ENCODE measurements at regions not wholly inside any gene's neighbourhood (a gene's known extent, or its start where the extent isn't known, plus 50 kb on each side); places are given as distances from the start of the nearest gene placed in this dataset.

DNA sequence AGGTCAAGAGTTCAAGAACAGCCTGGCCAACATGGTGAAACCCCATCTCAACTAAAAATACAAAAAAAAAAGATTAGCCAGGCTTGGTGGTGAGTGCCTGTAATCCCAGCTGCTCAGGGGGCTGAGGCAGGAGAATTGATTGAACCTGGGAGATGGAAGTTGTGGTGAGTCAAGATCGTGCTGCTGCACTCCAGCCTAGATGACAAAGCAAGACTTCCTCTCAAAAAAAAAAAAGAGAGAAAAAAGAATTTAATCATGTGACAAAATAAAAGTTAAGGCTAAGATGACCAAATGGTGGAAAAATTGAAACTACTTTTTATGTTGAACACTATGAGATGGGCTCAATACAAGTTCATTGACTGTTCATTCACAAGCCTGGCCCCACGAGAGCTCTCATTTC lies 141.1 kb upstream of the WDR11 start:
- no TSS peak for BruUV-seq (replicated peaks)
- Histone ChIP-seq H3K9me2 (ENCODE audit: insufficient read depth, low read length) (no peaks in the 10 kb centered on the region), H3K4me3 (ENCODE audit: low read depth, low read length, poor library complexity, severe bottlenecking) (no peak overlapping the region), H2AFZ (ENCODE audit: low read length) (no peak overlapping the region), H4K20me1 (ENCODE audit: insufficient read depth, low read length) (no peaks in the 10 kb centered on the region), H3K36me3 (ENCODE audit: insufficient read depth, low read length) (no peaks in the 10 kb centered on the region), H3K27ac (ENCODE audit: low read depth, low read length, poor library complexity, severe bottlenecking) (no peak overlapping the region), H3K4me1 (ENCODE audit: insufficient read depth, low read length, poor library complexity, severe bottlenecking) (no peaks in the 10 kb centered on the region), H3K79me2 (ENCODE audit: insufficient read depth, low read depth, low read length) (no peaks in the 10 kb centered on the region), H3K9me3 (ENCODE audit: low read length) (no peaks in the 10 kb centered on the region), H3K4me2 (ENCODE audit: low read length) (no peak overlapping the region)
- intact Hi-C loops (cut with micrococcal nuclease; ENCODE audit: unreplicated experiment), result no loop called here
- CTCF ChIA-PET (ENCODE audit: unreplicated experiment), result no interaction called here
- TF ChIP-seq, protein P1, sequence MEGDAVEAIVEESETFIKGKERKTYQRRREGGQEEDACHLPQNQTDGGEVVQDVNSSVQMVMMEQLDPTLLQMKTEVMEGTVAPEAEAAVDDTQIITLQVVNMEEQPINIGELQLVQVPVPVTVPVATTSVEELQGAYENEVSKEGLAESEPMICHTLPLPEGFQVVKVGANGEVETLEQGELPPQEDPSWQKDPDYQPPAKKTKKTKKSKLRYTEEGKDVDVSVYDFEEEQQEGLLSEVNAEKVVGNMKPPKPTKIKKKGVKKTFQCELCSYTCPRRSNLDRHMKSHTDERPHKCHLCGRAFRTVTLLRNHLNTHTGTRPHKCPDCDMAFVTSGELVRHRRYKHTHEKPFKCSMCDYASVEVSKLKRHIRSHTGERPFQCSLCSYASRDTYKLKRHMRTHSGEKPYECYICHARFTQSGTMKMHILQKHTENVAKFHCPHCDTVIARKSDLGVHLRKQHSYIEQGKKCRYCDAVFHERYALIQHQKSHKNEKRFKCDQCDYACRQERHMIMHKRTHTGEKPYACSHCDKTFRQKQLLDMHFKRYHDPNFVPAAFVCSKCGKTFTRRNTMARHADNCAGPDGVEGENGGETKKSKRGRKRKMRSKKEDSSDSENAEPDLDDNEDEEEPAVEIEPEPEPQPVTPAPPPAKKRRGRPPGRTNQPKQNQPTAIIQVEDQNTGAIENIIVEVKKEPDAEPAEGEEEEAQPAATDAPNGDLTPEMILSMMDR (conservative IDR thresholded peaks at IDR 0.05; ENCODE audit: low read length), result no peak
- no peak for TF ChIP-seq EZH2phosphoT487 (IDR thresholded peaks at IDR 0.05; ENCODE audit: borderline replicate concordance, low read depth, low read length)
- no peak for DNase-seq (ENCODE audit: low spot score)
- POLR2A ChIA-PET, result no interaction called here

DNA sequence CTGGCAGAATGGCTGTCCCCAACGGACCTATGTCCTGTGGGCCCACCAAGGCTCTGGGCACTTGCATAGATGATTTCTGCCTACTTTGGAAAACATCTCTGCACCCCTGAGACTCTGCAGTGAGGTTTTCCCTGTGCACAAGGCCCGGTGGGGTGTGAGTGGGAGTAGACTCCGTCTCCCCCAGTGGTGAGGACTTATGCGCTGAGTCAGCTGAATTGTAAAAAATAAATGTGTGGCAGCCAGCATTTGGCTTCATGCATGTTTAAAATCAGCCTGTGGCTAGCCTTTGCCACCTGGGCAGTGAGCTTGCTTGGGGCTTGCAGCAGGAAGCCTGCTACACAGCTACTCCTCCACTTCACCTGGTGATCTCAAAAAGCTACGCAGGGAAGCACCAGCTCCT lies 139.3 kb upstream of the WDR11 start:
- no peaks in the 10 kb centered on the region for H4K20me1 ChIP-seq (ENCODE audit: insufficient read depth, low read length)
- DNase-seq (ENCODE audit: low spot score), result no peak
- H3K4me1 ChIP-seq (ENCODE audit: insufficient read depth, low read length, poor library complexity, severe bottlenecking), result no peaks in the 10 kb centered on the region
- H3K36me3 ChIP-seq (ENCODE audit: insufficient read depth, low read length), result no peaks in the 10 kb centered on the region
- ChIA-PET CTCF (ENCODE audit: unreplicated experiment) (no interaction called here), POLR2A (interaction anchor here (1.0 kb wide), 1 partner anchor 101 kb away, joined by 3 read pairs; no protein-coding TSS in a partner anchor)
- TF ChIP-seq EZH2phosphoT487 (IDR thresholded peaks at IDR 0.05; ENCODE audit: borderline replicate concordance, low read depth, low read length), result no peak
- TF ChIP-seq, protein P1 (conservative IDR thresholded peaks at IDR 0.05; ENCODE audit: low read length), result no peak
- no peak overlapping the region for H3K4me2 ChIP-seq (ENCODE audit: low read length)
- H2AFZ ChIP-seq (ENCODE audit: low read length), result no peak overlapping the region
- no peaks in the 10 kb centered on the region for H3K79me2 ChIP-seq (ENCODE audit: insufficient read depth, low read depth, low read length)
- no peaks in the 10 kb centered on the region for H3K9me3 ChIP-seq (ENCODE audit: low read length)
- no peak overlapping the region for H3K27ac ChIP-seq (ENCODE audit: low read depth, low read length, poor library complexity, severe bottlenecking)
- H3K4me3 ChIP-seq (ENCODE audit: low read depth, low read length, poor library complexity, severe bottlenecking), result no peak overlapping the region
- H3K9me2 ChIP-seq (ENCODE audit: insufficient read depth, low read length), result no peaks in the 10 kb centered on the region
- BruUV-seq (replicated peaks), result no TSS peak
- intact Hi-C loops (cut with micrococcal nuclease; ENCODE audit: unreplicated experiment), result no loop called here

DNA sequence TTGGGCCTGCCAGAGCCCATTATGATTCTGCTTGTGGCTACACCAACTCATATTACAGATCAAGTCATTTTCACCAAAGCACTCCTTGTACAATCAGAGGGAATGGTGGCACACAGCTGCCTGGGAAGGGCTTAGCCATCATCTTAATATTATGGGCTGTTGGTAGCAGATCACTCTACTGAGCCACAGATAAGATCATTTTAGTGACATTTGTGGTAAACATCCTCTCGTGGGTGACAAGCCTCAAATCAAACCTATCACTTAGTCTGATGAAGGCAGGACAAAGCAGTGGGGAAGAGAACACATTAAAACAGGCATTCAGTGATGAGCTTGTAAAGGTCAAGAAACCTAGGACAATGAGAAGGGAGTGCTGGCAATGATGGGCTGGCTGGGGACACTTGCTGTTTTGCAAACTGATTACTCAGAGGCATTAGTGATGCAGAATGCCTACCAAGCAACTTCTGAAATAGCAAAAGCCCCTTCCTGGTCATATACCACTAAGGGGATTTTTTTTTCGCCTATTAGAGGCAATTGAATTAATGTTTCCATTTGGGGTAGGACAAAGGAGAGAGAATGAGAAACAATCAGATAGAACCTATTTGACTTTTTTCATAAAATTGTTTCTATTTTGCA lies 137.5 kb upstream of the WDR11 start:
- Histone ChIP-seq H3K4me3 (ENCODE audit: low read depth, low read length, poor library complexity, severe bottlenecking) (no peak overlapping the region), H2AFZ (ENCODE audit: low read length) (no peak overlapping the region), H3K27ac (ENCODE audit: low read depth, low read length, poor library complexity, severe bottlenecking) (no peak overlapping the region), H3K79me2 (ENCODE audit: insufficient read depth, low read depth, low read length) (no peaks in the 10 kb centered on the region), H3K9me3 (ENCODE audit: low read length) (no peaks in the 10 kb centered on the region), H4K20me1 (ENCODE audit: insufficient read depth, low read length) (no peaks in the 10 kb centered on the region), H3K4me1 (ENCODE audit: insufficient read depth, low read length, poor library complexity, severe bottlenecking) (no peaks in the 10 kb centered on the region), H3K4me2 (ENCODE audit: low read length) (no peak overlapping the region), H3K9me2 (ENCODE audit: insufficient read depth, low read length) (no peaks in the 10 kb centered on the region), H3K36me3 (ENCODE audit: insufficient read depth, low read length) (no peaks in the 10 kb centered on the region)
- intact Hi-C loops (cut with micrococcal nuclease; ENCODE audit: unreplicated experiment), result no loop called here
- no TSS peak for BruUV-seq (replicated peaks)
- no peak for DNase-seq (ENCODE audit: low spot score)
- TF ChIP-seq, protein P1 (conservative IDR thresholded peaks at IDR 0.05; ENCODE audit: low read length), result no peak
- no peak for TF ChIP-seq EZH2phosphoT487 (IDR thresholded peaks at IDR 0.05; ENCODE audit: borderline replicate concordance, low read depth, low read length)
- ChIA-PET POLR2A (no interaction called here), CTCF (ENCODE audit: unreplicated experiment) (no interaction called here)

Data from OCI-LY7 (cell line).